SU-DHL-6 (cell line): ENCODE measurements at regions not wholly inside any gene's neighbourhood (a gene's known extent, or its start where the extent isn't known, plus 50 kb on each side); places are given as distances from the start of the nearest gene placed in this dataset.

Experiments
- CTCF ChIP-seq: fragments of 200-600 bp; sonication (generic); IDR thresholded peaks from one replicate; pipeline ENCODE4 v1.5.1; 2017; ENCODE audit warnings: antibody characterized with exemption, mild to moderate bottlenecking, low read length, moderate library complexity; ENCODE audit not compliant: insufficient read depth, poor library complexity, severe bottlenecking
- EZH2phosphoT487 ChIP-seq: fragments of 200-600 bp; sonication (generic), shearing (Covaris generic); conservative IDR thresholded peaks from 2 replicates; pipeline ENCODE4 v1.6.1; 2018; ENCODE audit warnings: mild to moderate bottlenecking, antibody characterized with exemption, low read length, moderate library complexity, mixed read lengths

GRCh38 chr11:122405547-122406341 is 249.8 kb upstream of the UBASH3B start:
- no peak for TF ChIP-seq CTCF
- no peak for TF ChIP-seq EZH2phosphoT487
